ENCODE measurements at regions not wholly inside any gene's neighbourhood (a gene's known extent, or its start where the extent isn't known, plus 50 kb on each side); places are given as distances from the start of the nearest gene placed in this dataset.
"Not testable (repeated sequence)": the region's sequence is repeated elsewhere in the genome, so short reads cannot be mapped to it uniquely, and the experiment has no call there.

GRCh38 chr1:68827261-68827660 lies 330.4 kb upstream of the DEPDC1 start:
- H3K36me3 ChIP-seq (ENCODE audit: control insufficient read depth, insufficient read depth, low read length) = no peaks in the 10 kb centered on the region
- DNase-seq (ENCODE audit: low read depth, low spot score) = no peak
- no peaks in the 10 kb centered on the region for H3K9me3 ChIP-seq (ENCODE audit: control insufficient read depth, insufficient read depth, low read length)
- WGBS (ENCODE audit: insufficient coverage, insufficient read length) = no CpG with 5 or more reads among the region's 2 CpGs
- no peak overlapping the region for H3K27ac ChIP-seq (ENCODE audit: low read length)
- no peak overlapping the region for H3K4me3 ChIP-seq (ENCODE audit: low read length)
- no peaks in the 10 kb centered on the region for H3K4me1 ChIP-seq (ENCODE audit: control insufficient read depth, insufficient read depth, low read length)
- H3K27me3 ChIP-seq (ENCODE audit: control insufficient read depth, insufficient read depth, low read length) = no peaks in the 10 kb centered on the region

DNA sequence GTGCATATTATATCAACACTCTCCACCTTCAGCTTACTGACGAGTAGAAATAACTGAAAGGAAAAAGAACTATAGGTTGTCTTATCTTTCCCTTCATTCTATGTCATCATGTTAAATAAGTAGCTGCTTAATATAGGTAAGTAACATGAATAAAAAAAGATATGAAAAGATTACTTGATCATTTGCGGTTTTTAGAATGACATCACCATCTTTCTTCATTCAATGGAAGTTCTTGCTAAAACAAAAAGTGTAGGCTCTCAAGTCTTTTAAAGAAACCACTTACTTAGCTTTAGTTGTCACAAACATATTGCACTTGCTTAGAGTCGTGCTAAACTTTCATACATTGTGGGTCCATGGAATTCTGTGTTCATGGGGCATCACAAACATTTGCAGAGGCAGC lies 331.1 kb upstream of the DEPDC1 start:
- DNase-seq (ENCODE audit: low read depth, low spot score) = no peak
- H3K27me3 ChIP-seq (ENCODE audit: control insufficient read depth, insufficient read depth, low read length) = no peaks in the 10 kb centered on the region
- H3K4me3 ChIP-seq (ENCODE audit: low read length) = no peak overlapping the region
- no peaks in the 10 kb centered on the region for H3K9me3 ChIP-seq (ENCODE audit: control insufficient read depth, insufficient read depth, low read length)
- no peaks in the 10 kb centered on the region for H3K4me1 ChIP-seq (ENCODE audit: control insufficient read depth, insufficient read depth, low read length)
- H3K36me3 ChIP-seq (ENCODE audit: control insufficient read depth, insufficient read depth, low read length) = no peaks in the 10 kb centered on the region
- no CpG with 5 or more reads among the region's 3 CpGs for WGBS (ENCODE audit: insufficient coverage, insufficient read length)
- H3K27ac ChIP-seq (ENCODE audit: low read length) = no peak overlapping the region

DNA sequence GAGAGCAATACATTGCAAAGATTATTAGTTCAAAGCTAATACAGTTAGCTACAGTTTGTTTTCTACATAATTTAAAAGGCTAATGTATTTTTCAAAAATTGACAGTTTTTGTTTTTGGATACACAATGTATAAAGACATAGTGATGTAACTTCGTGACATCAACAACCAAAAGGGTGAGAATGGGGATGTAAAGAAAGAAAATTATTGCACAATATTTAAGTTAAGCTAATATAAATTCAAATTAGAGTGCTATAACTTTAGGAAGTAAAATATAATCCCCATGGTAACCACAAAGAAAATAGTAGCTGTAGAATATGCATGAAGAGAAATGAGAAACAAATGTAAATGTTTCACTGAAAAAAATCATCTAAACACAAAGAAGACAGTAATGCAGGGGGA lies 334.4 kb upstream of the DEPDC1 start:
- no CpG with 5 or more reads among the region's 1 CpG for WGBS (ENCODE audit: insufficient coverage, insufficient read length)
- H3K9me3 ChIP-seq (ENCODE audit: control insufficient read depth, insufficient read depth, low read length) = no peaks in the 10 kb centered on the region
- H3K4me3 ChIP-seq (ENCODE audit: low read length) = no peak overlapping the region
- H3K4me1 ChIP-seq (ENCODE audit: control insufficient read depth, insufficient read depth, low read length) = no peaks in the 10 kb centered on the region
- no peaks in the 10 kb centered on the region for H3K27me3 ChIP-seq (ENCODE audit: control insufficient read depth, insufficient read depth, low read length)
- no peaks in the 10 kb centered on the region for H3K36me3 ChIP-seq (ENCODE audit: control insufficient read depth, insufficient read depth, low read length)
- no peak for DNase-seq (ENCODE audit: low read depth, low spot score)
- H3K27ac ChIP-seq (ENCODE audit: low read length) = no peak overlapping the region

GRCh38 chr1:68848017-68848416 lies 351.1 kb upstream of the DEPDC1 start:
- no peak for DNase-seq (ENCODE audit: low read depth, low spot score)

GRCh38 chr1:68868606-68869005 lies 371.7 kb upstream of the DEPDC1 start:
- Histone ChIP-seq H3K4me1 (ENCODE audit: control insufficient read depth, insufficient read depth, low read length) (no peaks in the 10 kb centered on the region), H3K27me3 (ENCODE audit: control insufficient read depth, insufficient read depth, low read length) (no peaks in the 10 kb centered on the region), H3K36me3 (ENCODE audit: control insufficient read depth, insufficient read depth, low read length) (no peaks in the 10 kb centered on the region), H3K9me3 (ENCODE audit: control insufficient read depth, insufficient read depth, low read length) (no peaks in the 10 kb centered on the region; the same call in 1 of the 2 replicates), H3K4me3 (ENCODE audit: low read length) (no peak overlapping the region), H3K27ac (ENCODE audit: low read length) (no peak overlapping the region)
- DNase-seq (ENCODE audit: low read depth, low spot score) = no peak
- no CpG with 5 or more reads among the region's 2 CpGs for WGBS (ENCODE audit: insufficient coverage, insufficient read length)

More at GRCh38 chr1:68848017-68848416, 351.1 kb upstream of the DEPDC1 start:
- H3K4me1 ChIP-seq (ENCODE audit: control insufficient read depth, insufficient read depth, low read length) = no peaks in the 10 kb centered on the region
- no peaks in the 10 kb centered on the region for H3K36me3 ChIP-seq (ENCODE audit: control insufficient read depth, insufficient read depth, low read length)
- WGBS (ENCODE audit: insufficient coverage, insufficient read length) = no CpG with 5 or more reads among the region's 3 CpGs
- H3K27ac ChIP-seq (ENCODE audit: low read length) = no peak overlapping the region
- H3K4me3 ChIP-seq (ENCODE audit: low read length) = no peak overlapping the region
- H3K9me3 ChIP-seq (ENCODE audit: control insufficient read depth, insufficient read depth, low read length) = no peaks in the 10 kb centered on the region
- no peaks in the 10 kb centered on the region for H3K27me3 ChIP-seq (ENCODE audit: control insufficient read depth, insufficient read depth, low read length)

GRCh38 chr1:68873144-68873543 lies 376.3 kb upstream of the DEPDC1 start:
- H3K27ac ChIP-seq (ENCODE audit: low read length) = no peak overlapping the region
- H3K27me3 ChIP-seq (ENCODE audit: control insufficient read depth, insufficient read depth, low read length) = no peaks in the 10 kb centered on the region
- no peak overlapping the region for H3K4me3 ChIP-seq (ENCODE audit: low read length)
- H3K4me1 ChIP-seq (ENCODE audit: control insufficient read depth, insufficient read depth, low read length) = no peaks in the 10 kb centered on the region
- no peaks in the 10 kb centered on the region for H3K9me3 ChIP-seq (ENCODE audit: control insufficient read depth, insufficient read depth, low read length)
- H3K36me3 ChIP-seq (ENCODE audit: control insufficient read depth, insufficient read depth, low read length) = no peaks in the 10 kb centered on the region
- WGBS (ENCODE audit: insufficient coverage, insufficient read length) = no CpG with 5 or more reads among the region's 2 CpGs
- no peak for DNase-seq (ENCODE audit: low read depth, low spot score)

GRCh38 chr1:68881330-68882194 lies 384.7 kb upstream of the DEPDC1 start:
- WGBS (ENCODE audit: insufficient coverage, insufficient read length) = no CpG with 5 or more reads among the region's 29 CpGs
- H3K4me1 ChIP-seq (ENCODE audit: control insufficient read depth, insufficient read depth, low read length); H3K36me3 ChIP-seq (ENCODE audit: control insufficient read depth, insufficient read depth, low read length); H3K9me3 ChIP-seq (ENCODE audit: control insufficient read depth, insufficient read depth, low read length); DNase-seq (ENCODE audit: low read depth, low spot score); H3K27ac ChIP-seq (ENCODE audit: low read length); H3K4me3 ChIP-seq (ENCODE audit: low read length); H3K27me3 ChIP-seq (ENCODE audit: control insufficient read depth, insufficient read depth, low read length): not testable (repeated sequence)

DNA sequence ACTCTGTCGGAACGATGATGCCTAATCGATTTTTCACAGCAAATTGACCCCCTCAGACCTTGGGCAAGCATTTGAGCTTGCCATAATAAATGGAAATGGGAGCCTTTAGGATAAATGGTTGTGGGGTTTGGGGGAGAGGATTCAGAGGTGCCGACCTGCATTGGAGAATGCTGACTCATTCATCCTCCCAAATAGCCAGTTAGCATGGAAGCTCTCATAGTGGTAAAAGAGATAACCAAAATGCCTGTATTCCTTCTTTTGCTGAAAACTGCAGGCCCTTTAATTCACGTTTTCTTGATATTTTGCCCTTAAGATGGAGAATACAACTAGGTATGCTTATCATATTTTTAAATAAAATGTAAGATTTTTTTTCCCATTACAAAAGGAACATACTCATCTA lies 392.6 kb upstream of the DEPDC1 start:
- Histone ChIP-seq H3K27me3 (ENCODE audit: control insufficient read depth, insufficient read depth, low read length) (no peaks in the 10 kb centered on the region), H3K4me3 (ENCODE audit: low read length) (no peak overlapping the region), H3K4me1 (ENCODE audit: control insufficient read depth, insufficient read depth, low read length) (no peaks in the 10 kb centered on the region), H3K27ac (ENCODE audit: low read length) (no peak overlapping the region), H3K9me3 (ENCODE audit: control insufficient read depth, insufficient read depth, low read length) (no peaks in the 10 kb centered on the region), H3K36me3 (ENCODE audit: control insufficient read depth, insufficient read depth, low read length) (no peaks in the 10 kb centered on the region)
- DNase-seq (ENCODE audit: low read depth, low spot score) = no peak
- no CpG with 5 or more reads among the region's 5 CpGs for WGBS (ENCODE audit: insufficient coverage, insufficient read length)

- no peak overlapping the region for H3K4me3 ChIP-seq (ENCODE audit: low read length)
- no peaks in the 10 kb centered on the region for H3K4me1 ChIP-seq (ENCODE audit: control insufficient read depth, insufficient read depth, low read length)
- H3K27me3 ChIP-seq (ENCODE audit: control insufficient read depth, insufficient read depth, low read length) = no peaks in the 10 kb centered on the region
- DNase-seq (ENCODE audit: low read depth, low spot score) = no peak
- whole genome bisulfite sequencing (ENCODE audit: insufficient coverage, insufficient read length) = no CpG with 5 or more reads among the region's 3 CpGs
- H3K27ac ChIP-seq (ENCODE audit: low read length) = no peak overlapping the region
- no peaks in the 10 kb centered on the region for H3K36me3 ChIP-seq (ENCODE audit: control insufficient read depth, insufficient read depth, low read length)
- no peaks in the 10 kb centered on the region for H3K9me3 ChIP-seq (ENCODE audit: control insufficient read depth, insufficient read depth, low read length)
Observed at GRCh38 chr1:68890736-68891135, 393.9 kb upstream of the DEPDC1 start.

GRCh38 chr1:68904477-68904876 lies 407.6 kb upstream of the DEPDC1 start:
- Histone ChIP-seq H3K27ac (ENCODE audit: low read length) (no peak overlapping the region), H3K36me3 (ENCODE audit: control insufficient read depth, insufficient read depth, low read length) (no peaks in the 10 kb centered on the region), H3K4me1 (ENCODE audit: control insufficient read depth, insufficient read depth, low read length) (no peaks in the 10 kb centered on the region), H3K9me3 (ENCODE audit: control insufficient read depth, insufficient read depth, low read length) (no peaks in the 10 kb centered on the region), H3K4me3 (ENCODE audit: low read length) (no peak overlapping the region), H3K27me3 (ENCODE audit: control insufficient read depth, insufficient read depth, low read length) (no peaks in the 10 kb centered on the region)
- no CpG with 5 or more reads among the region's 3 CpGs for WGBS (ENCODE audit: insufficient coverage, insufficient read length)
- no peak for DNase-seq (ENCODE audit: low read depth, low spot score)

DNA sequence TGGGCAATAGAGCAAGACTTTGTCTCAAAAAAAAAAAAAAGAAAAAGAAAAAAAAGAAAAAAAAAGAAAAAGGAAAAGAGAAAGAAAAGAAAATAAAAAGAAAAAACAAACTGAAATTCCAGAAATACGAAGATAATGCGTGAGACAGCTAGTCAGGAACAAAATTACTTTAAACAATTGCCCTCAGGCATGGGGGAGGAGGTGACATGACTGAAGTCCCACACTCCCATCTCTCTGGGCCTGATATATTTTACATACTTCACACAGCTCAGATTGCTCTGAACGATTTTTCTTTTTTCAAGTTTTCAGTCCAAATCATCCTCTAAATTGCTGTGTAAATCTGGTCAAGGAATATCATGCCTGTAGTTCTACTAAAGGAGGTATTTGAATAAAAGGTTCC lies 409.5 kb upstream of the DEPDC1 start:
- Histone ChIP-seq H3K27ac (ENCODE audit: low read length) (no peak overlapping the region), H3K36me3 (ENCODE audit: control insufficient read depth, insufficient read depth, low read length) (no peaks in the 10 kb centered on the region), H3K4me1 (ENCODE audit: control insufficient read depth, insufficient read depth, low read length) (no peaks in the 10 kb centered on the region), H3K4me3 (ENCODE audit: low read length) (no peak overlapping the region), H3K27me3 (ENCODE audit: control insufficient read depth, insufficient read depth, low read length) (no peaks in the 10 kb centered on the region), H3K9me3 (ENCODE audit: control insufficient read depth, insufficient read depth, low read length) (no peaks in the 10 kb centered on the region)
- WGBS (ENCODE audit: insufficient coverage, insufficient read length) = no CpG with 5 or more reads among the region's 3 CpGs
- no peak for DNase-seq (ENCODE audit: low read depth, low spot score)

All from iPS DF 6.9 (cell line).